ENCODE measurements at regions not wholly inside any gene's neighbourhood (a gene's known extent, or its start where the extent isn't known, plus 50 kb on each side); places are given as distances from the start of the nearest gene placed in this dataset.

DNA sequence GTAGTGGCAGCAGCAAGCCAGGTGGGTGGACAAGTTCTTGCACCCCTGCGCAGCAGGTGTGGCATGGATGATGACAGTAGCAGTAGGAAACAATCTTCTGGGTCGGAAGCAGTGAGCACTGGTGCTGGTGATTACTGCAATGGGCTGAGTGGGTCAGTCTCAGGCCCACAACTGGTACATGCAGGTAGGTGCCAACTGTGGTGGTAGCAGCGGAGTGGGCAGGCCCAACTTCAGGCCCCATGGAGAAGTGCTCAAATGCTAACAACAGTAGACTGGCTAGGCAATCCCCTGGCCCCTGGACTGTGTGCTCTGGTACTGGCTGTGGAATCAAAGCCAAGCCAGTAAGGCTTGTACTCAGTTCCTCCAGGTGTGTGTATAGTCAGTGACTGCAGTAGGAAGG, 413.7 kb downstream of the PDGFC start:
- Histone ChIP-seq H3K79me2 (ENCODE audit: insufficient read depth, low read length) (no peaks in the 10 kb centered on the region), H3K27ac (ENCODE audit: low read length) (no peak overlapping the region), H2AFZ (ENCODE audit: low read depth, low read length) (no peak overlapping the region), H3K9me3 (ENCODE audit: insufficient read depth, low read length, severe bottlenecking) (peaks cover 3% of the 10 kb centered on the region), H3K4me3 (ENCODE audit: low read depth in 1 of 2, low read length in 2 of 2) (no peak overlapping the region), H3K4me1 (ENCODE audit: insufficient read depth, low read length) (no peaks in the 10 kb centered on the region), H3K36me3 (ENCODE audit: insufficient read depth, low read length) (no peaks in the 10 kb centered on the region), H4K20me1 (ENCODE audit: insufficient read depth, low read length) (no peaks in the 10 kb centered on the region), H3K9ac (ENCODE audit: low read depth, low read length) (no peak overlapping the region), H3K27me3 (ENCODE audit: insufficient read depth, low read length, poor library complexity) (no peaks in the 10 kb centered on the region), H3K4me2 (ENCODE audit: insufficient read depth, low read length) (no peak overlapping the region)
- DNase-seq: no peak
- TF ChIP-seq EZH2 (IDR thresholded peaks at IDR 0.05; ENCODE audit: borderline replicate concordance, low read depth, low read length, severe bottlenecking): no peak
- TF ChIP-seq, protein P1, sequence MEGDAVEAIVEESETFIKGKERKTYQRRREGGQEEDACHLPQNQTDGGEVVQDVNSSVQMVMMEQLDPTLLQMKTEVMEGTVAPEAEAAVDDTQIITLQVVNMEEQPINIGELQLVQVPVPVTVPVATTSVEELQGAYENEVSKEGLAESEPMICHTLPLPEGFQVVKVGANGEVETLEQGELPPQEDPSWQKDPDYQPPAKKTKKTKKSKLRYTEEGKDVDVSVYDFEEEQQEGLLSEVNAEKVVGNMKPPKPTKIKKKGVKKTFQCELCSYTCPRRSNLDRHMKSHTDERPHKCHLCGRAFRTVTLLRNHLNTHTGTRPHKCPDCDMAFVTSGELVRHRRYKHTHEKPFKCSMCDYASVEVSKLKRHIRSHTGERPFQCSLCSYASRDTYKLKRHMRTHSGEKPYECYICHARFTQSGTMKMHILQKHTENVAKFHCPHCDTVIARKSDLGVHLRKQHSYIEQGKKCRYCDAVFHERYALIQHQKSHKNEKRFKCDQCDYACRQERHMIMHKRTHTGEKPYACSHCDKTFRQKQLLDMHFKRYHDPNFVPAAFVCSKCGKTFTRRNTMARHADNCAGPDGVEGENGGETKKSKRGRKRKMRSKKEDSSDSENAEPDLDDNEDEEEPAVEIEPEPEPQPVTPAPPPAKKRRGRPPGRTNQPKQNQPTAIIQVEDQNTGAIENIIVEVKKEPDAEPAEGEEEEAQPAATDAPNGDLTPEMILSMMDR (IDR thresholded peaks at IDR 0.05; ENCODE audit: borderline replicate concordance, extremely low read depth, low read length, poor library complexity, severe bottlenecking): no peak
- ATAC-seq (ENCODE audit: insufficient read depth, low read depth): no peak

DNA sequence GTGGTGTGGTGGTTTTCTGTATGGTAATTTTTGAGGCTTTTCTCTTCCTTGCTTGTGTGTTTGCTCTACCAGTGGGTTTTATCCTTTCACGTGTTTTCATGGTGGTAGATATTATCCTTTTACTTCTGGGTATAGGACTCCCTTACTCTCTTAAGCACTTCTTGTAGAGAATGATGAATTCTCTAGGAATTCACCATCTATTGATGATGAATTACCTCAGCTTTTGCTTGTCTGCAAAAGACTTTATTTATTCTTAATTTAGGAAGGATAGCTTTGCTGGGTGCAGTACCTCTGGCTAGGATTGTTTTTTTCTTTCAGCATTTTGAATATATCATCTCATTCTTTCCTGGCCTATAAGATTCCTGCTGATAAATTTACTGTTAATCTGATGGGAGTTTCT, 415.3 kb downstream of the PDGFC start:
- H3K27ac ChIP-seq (ENCODE audit: low read length): no peak overlapping the region
- H4K20me1 ChIP-seq (ENCODE audit: insufficient read depth, low read length): no peaks in the 10 kb centered on the region
- no peaks in the 10 kb centered on the region for H3K36me3 ChIP-seq (ENCODE audit: insufficient read depth, low read length)
- no peaks in the 10 kb centered on the region for H3K79me2 ChIP-seq (ENCODE audit: insufficient read depth, low read length)
- no peaks in the 10 kb centered on the region for H3K27me3 ChIP-seq (ENCODE audit: insufficient read depth, low read length, poor library complexity)
- ATAC-seq (ENCODE audit: insufficient read depth, low read depth): no peak
- no peak overlapping the region for H2AFZ ChIP-seq (ENCODE audit: low read depth, low read length)
- no peak overlapping the region for H3K9ac ChIP-seq (ENCODE audit: low read depth, low read length)
- no peaks in the 10 kb centered on the region for H3K4me1 ChIP-seq (ENCODE audit: insufficient read depth, low read length)
- TF ChIP-seq, protein P1 (IDR thresholded peaks at IDR 0.05; ENCODE audit: borderline replicate concordance, extremely low read depth, low read length, poor library complexity, severe bottlenecking): no peak
- no peak for TF ChIP-seq EZH2 (IDR thresholded peaks at IDR 0.05; ENCODE audit: borderline replicate concordance, low read depth, low read length, severe bottlenecking)
- DNase-seq: no peak
- no peak overlapping the region for H3K4me2 ChIP-seq (ENCODE audit: insufficient read depth, low read length)
- H3K4me3 ChIP-seq (ENCODE audit: low read depth in 1 of 2, low read length in 2 of 2): no peak overlapping the region
- H3K9me3 ChIP-seq (ENCODE audit: insufficient read depth, low read length, severe bottlenecking): peaks cover 3% of the 10 kb centered on the region

DNA sequence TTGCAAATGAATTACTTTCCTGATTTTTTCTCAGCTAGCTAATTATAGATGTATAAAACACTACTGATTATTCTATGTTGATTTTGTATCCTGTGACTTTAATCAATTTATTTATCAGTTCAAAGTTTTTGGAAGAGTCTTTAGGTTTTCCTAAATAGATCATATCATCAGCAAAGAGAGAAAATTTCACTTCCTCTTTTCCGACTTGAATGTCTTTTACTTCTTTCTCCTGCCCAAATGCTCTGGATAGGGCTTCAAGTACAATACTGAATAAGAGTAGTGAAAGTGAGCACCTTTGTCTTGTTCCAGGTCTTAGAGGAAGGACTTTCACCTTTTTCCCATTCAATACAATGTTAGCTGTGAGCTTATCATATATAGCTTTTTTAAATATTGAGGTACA, 417.9 kb downstream of the PDGFC start:
- Histone ChIP-seq H3K4me1 (ENCODE audit: insufficient read depth, low read length) (no peaks in the 10 kb centered on the region), H3K79me2 (ENCODE audit: insufficient read depth, low read length) (no peaks in the 10 kb centered on the region), H4K20me1 (ENCODE audit: insufficient read depth, low read length) (no peaks in the 10 kb centered on the region), H3K4me3 (ENCODE audit: low read depth in 1 of 2, low read length in 2 of 2) (no peak overlapping the region), H3K27ac (ENCODE audit: low read length) (no peak overlapping the region), H3K4me2 (ENCODE audit: insufficient read depth, low read length) (no peak overlapping the region), H2AFZ (ENCODE audit: low read depth, low read length) (no peak overlapping the region), H3K36me3 (ENCODE audit: insufficient read depth, low read length) (no peaks in the 10 kb centered on the region), H3K9me3 (ENCODE audit: insufficient read depth, low read length, severe bottlenecking) (no peaks in the 10 kb centered on the region), H3K27me3 (ENCODE audit: insufficient read depth, low read length, poor library complexity) (no peaks in the 10 kb centered on the region), H3K9ac (ENCODE audit: low read depth, low read length) (no peak overlapping the region)
- DNase-seq: no peak
- no peak for TF ChIP-seq EZH2 (IDR thresholded peaks at IDR 0.05; ENCODE audit: borderline replicate concordance, low read depth, low read length, severe bottlenecking)
- TF ChIP-seq, protein P1 (IDR thresholded peaks at IDR 0.05; ENCODE audit: borderline replicate concordance, extremely low read depth, low read length, poor library complexity, severe bottlenecking): no peak
- ATAC-seq (ENCODE audit: insufficient read depth, low read depth): no peak

DNA sequence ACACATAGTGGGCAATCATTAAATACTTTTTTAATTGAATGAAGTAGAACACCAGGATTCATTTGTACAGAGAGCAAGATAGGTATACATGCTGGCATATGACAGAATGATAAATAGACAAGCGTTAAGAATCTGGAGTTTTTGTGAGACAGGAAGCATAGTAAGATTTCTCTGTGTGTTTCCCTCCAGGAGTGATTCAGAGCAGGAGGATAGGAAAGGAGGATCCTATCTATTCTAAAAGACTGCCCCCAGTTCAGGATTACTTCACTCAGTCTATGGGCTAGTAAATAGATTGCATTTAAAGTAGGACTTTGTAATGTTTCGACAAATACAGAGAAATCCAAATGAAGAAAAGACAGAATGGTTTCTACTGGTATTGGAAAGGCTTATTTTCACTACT, 423.7 kb downstream of the PDGFC start:
- no peak overlapping the region for H3K4me2 ChIP-seq (ENCODE audit: insufficient read depth, low read length)
- no peak overlapping the region for H2AFZ ChIP-seq (ENCODE audit: low read depth, low read length)
- no peak for ATAC-seq (ENCODE audit: insufficient read depth, low read depth)

More for the DNA sequence above, 423.7 kb downstream of the PDGFC start:
- H3K27ac ChIP-seq (ENCODE audit: low read length): no peak overlapping the region
- no peak overlapping the region for H3K9ac ChIP-seq (ENCODE audit: low read depth, low read length)
- no peaks in the 10 kb centered on the region for H3K9me3 ChIP-seq (ENCODE audit: insufficient read depth, low read length, severe bottlenecking)
- no peak overlapping the region for H3K4me3 ChIP-seq (ENCODE audit: low read depth in 1 of 2, low read length in 2 of 2)
- no peaks in the 10 kb centered on the region for H3K79me2 ChIP-seq (ENCODE audit: insufficient read depth, low read length)
- no peaks in the 10 kb centered on the region for H3K4me1 ChIP-seq (ENCODE audit: insufficient read depth, low read length)
- H4K20me1 ChIP-seq (ENCODE audit: insufficient read depth, low read length): no peaks in the 10 kb centered on the region
- no peak for DNase-seq
- TF ChIP-seq, protein P1 (IDR thresholded peaks at IDR 0.05; ENCODE audit: borderline replicate concordance, extremely low read depth, low read length, poor library complexity, severe bottlenecking): no peak
- TF ChIP-seq EZH2 (IDR thresholded peaks at IDR 0.05; ENCODE audit: borderline replicate concordance, low read depth, low read length, severe bottlenecking): no peak
- H3K27me3 ChIP-seq (ENCODE audit: insufficient read depth, low read length, poor library complexity): no peaks in the 10 kb centered on the region
- H3K36me3 ChIP-seq (ENCODE audit: insufficient read depth, low read length): no peaks in the 10 kb centered on the region
